Spleen (tissue), 11 donors: ENCODE measurements at regions not wholly inside any gene's neighbourhood (a gene's known extent, or its start where the extent isn't known, plus 50 kb on each side); places are given as distances from the start of the nearest gene placed in this dataset.

Experiments
- DNase-seq: peaks from one replicate; pipeline ENCODE4 v3.0.0-alpha.2; 2020
- H3K27ac ChIP-seq, 8 donors: fragments of 200-600 bp; sonication (generic) in 7 of 8; 1 replicate in 4 of 8; 2 replicates in 4 of 8; pipeline versions ENCODE4 v1.5.0 to v1.8.0; 2016 to 2021; ENCODE audit warnings: inconsistent platforms in 4 of 8, mild to moderate bottlenecking in 4 of 8, moderate library complexity in 1 of 8
- H3K27me3 ChIP-seq, 7 donors: fragments of 200-600 bp; sonication (generic) in 6 of 7; replicated peaks in 1 of 7; 1 replicate in 4 of 7; 2 replicates in 3 of 7; pipeline versions ENCODE4 v1.5.0 to v1.8.0; 2016 to 2021; ENCODE audit warnings: inconsistent platforms in 3 of 7, mild to moderate bottlenecking in 1 of 7
- H3K36me3 ChIP-seq, 6 donors: fragments of 200-600 bp; sonication (generic) in 5 of 6; 1 replicate in 4 of 6; 2 replicates in 2 of 6; pipeline versions ENCODE4 v1.5.0 to v1.8.0; 2016 to 2021; ENCODE audit warnings: inconsistent platforms in 2 of 6
- H3K4me1 ChIP-seq, 6 donors: fragments of 200-600 bp; sonication (generic) in 5 of 6; 1 replicate in 3 of 6; 2 replicates in 3 of 6; pipeline versions ENCODE4 v1.5.0 to v1.8.0; 2016 to 2021; ENCODE audit warnings: inconsistent platforms in 3 of 6
- H3K4me3 ChIP-seq, 8 donors: fragments of 200-600 bp; sonication (generic) in 7 of 8; 1 replicate in 4 of 8; 2 replicates in 4 of 8; pipeline versions ENCODE4 v1.5.0 to v1.8.0; 2016 to 2021; ENCODE audit warnings: inconsistent platforms in 4 of 8, mild to moderate bottlenecking in 4 of 8, moderate library complexity in 2 of 8
- H3K9me3 ChIP-seq, 8 donors: fragments of 200-600 bp; sonication (generic) in 7 of 8; 1 replicate in 4 of 8; 2 replicates in 4 of 8; pipeline versions ENCODE4 v1.5.0 to v1.8.0; 2016 to 2021; ENCODE audit warnings: inconsistent platforms in 4 of 8
- POLR2A ChIP-seq, 3 donors: fragments of 450-650 bp; IDR thresholded peaks; one replicate each; pipeline ENCODE4 v1.5.1; 2017; ENCODE audit warnings: antibody characterized with exemption in 3 of 3, mild to moderate bottlenecking in 1 of 3
- POLR2AphosphoS5 ChIP-seq, 3 donors: sonication (generic); formaldehyde crosslinking; IDR thresholded peaks; one replicate each; pipeline ENCODE4 v1.5.1; 2017; ENCODE audit warnings: antibody characterized with exemption in 3 of 3
- WGBS, 5 donors: extraction: QIAGEN DNeasy Blood & Tissue Kit in 3 of 5; methylation state at CpG; one replicate each; pipeline versions ENCODE4 v1.1.5 to v1.1.7; 2013 to 2018; 5-methylcytosine and 5-hydroxymethylcytosine counted together
- intact Hi-C: fragments of 100-400 bp; cut with DNase I; formaldehyde crosslinking; loops from one replicate; pipeline ENCODE4 v1.15.0; 2023; ENCODE audit warnings: low total_unique reads
- TF ChIP-seq, protein P1 (sequence below), 11 experiments: fragments of 200-600 bp in 7 of 11; fragments of 450-650 bp in 4 of 11; sonication (generic) in 4 of 11; IDR thresholded peaks in 8 of 11; conservative IDR thresholded peaks in 3 of 11; 1 replicate in 7 of 11; 2 replicates in 4 of 11; pipeline versions ENCODE4 v1.4.0 to v1.8.0; 2016 to 2021; ENCODE audit warnings: antibody characterized with exemption in 11 of 11, inconsistent platforms in 4 of 11, mild to moderate bottlenecking in 1 of 11
- donor health status: healthy with polysubstance abuse.
- donor health status: DM: no; HTN: no; CAD: no; lungs with moderate emphysema.
- donor health status: DM: no; HTN: no; CAD: no.
- donor health status: Bipolar disorder and iron deficiency.
- donor health status: healthy.
- donor health status: DM: no; HTN: no; CAD: no.
- donor health status: DM: yes; HTN: yes; CAD: no.

- Histone ChIP-seq H3K27me3 (no peaks in the 10 kb centered on the region), H3K9me3 (peaks cover 0 to 37% (median 16%) of the 10 kb centered on the region in 8 donors), H3K4me3 (no peak overlapping the region), H3K27ac (no peak overlapping the region), H3K4me1 (no peaks in the 10 kb centered on the region), H3K36me3 (no peaks in the 10 kb centered on the region)
- DNase-seq: no peak
- 55 to 76% (median 61%) methylated on average over 1 of the region's 1 CpG for WGBS, 5 donors
- intact Hi-C loops: no loop called here
- TF ChIP-seq, protein P1, sequence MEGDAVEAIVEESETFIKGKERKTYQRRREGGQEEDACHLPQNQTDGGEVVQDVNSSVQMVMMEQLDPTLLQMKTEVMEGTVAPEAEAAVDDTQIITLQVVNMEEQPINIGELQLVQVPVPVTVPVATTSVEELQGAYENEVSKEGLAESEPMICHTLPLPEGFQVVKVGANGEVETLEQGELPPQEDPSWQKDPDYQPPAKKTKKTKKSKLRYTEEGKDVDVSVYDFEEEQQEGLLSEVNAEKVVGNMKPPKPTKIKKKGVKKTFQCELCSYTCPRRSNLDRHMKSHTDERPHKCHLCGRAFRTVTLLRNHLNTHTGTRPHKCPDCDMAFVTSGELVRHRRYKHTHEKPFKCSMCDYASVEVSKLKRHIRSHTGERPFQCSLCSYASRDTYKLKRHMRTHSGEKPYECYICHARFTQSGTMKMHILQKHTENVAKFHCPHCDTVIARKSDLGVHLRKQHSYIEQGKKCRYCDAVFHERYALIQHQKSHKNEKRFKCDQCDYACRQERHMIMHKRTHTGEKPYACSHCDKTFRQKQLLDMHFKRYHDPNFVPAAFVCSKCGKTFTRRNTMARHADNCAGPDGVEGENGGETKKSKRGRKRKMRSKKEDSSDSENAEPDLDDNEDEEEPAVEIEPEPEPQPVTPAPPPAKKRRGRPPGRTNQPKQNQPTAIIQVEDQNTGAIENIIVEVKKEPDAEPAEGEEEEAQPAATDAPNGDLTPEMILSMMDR (IDR thresholded peaks at IDR 0.05 in 8 of 11, conservative IDR thresholded peaks at IDR 0.05 in 3 of 11): no peak
- TF ChIP-seq POLR2A (IDR thresholded peaks at IDR 0.05) (no peak), POLR2AphosphoS5 (IDR thresholded peaks at IDR 0.05) (no peak)
Observed at GRCh38 chr11:42161886-42162285, 702.4 kb upstream of the LRRC4C start.

GRCh38 chr11:42169191-42169590 is 709.7 kb upstream of the LRRC4C start:
- intact Hi-C loops: no loop called here
- Histone ChIP-seq H3K36me3 (no peaks in the 10 kb centered on the region), H3K9me3 (peaks cover 0 to 13% (median 0%) of the 10 kb centered on the region in 8 donors), H3K4me3 (no peak overlapping the region), H3K27ac (no peak overlapping the region), H3K4me1 (no peaks in the 10 kb centered on the region), H3K27me3 (no peaks in the 10 kb centered on the region)
- DNase-seq: no peak
- TF ChIP-seq, protein P1 (IDR thresholded peaks at IDR 0.05 in 8 of 11, conservative IDR thresholded peaks at IDR 0.05 in 3 of 11): no peak
- TF ChIP-seq POLR2AphosphoS5 (IDR thresholded peaks at IDR 0.05): no peak
- TF ChIP-seq POLR2A (IDR thresholded peaks at IDR 0.05): no peak
- WGBS, 5 donors: 63 to 79% (median 77%) methylated on average over 2 of the region's 2 CpGs

DNA sequence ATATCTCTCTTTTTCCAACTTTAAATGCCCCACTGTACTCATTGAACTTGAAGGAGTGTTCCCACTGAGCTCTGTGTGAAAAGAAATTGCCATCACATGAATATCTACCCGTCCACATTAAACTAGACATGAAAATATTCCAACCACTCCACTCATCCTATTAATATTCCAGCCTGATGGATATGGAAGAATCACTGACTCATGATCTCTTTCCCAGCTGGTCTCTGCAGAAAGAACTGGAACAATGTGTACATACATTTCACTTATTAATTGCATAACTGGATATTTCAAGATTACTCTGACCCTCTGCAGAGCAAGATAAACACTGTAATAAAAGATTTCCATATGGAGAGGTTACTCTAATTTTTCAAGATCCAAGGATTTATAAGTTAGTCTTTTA is 711.1 kb upstream of the LRRC4C start:
- DNase-seq: no peak
- no peak overlapping the region for H3K27ac ChIP-seq
- peaks cover 0 to 16% (median 0%) of the 10 kb centered on the region in 8 donors for H3K9me3 ChIP-seq
- WGBS, 5 donors: 49 to 69% (median 56%) methylated on average over 1 of the region's 1 CpG
- no peaks in the 10 kb centered on the region for H3K27me3 ChIP-seq
- TF ChIP-seq, protein P1 (IDR thresholded peaks at IDR 0.05 in 8 of 11, conservative IDR thresholded peaks at IDR 0.05 in 3 of 11): no peak
- TF ChIP-seq POLR2A (IDR thresholded peaks at IDR 0.05) (no peak), POLR2AphosphoS5 (IDR thresholded peaks at IDR 0.05) (no peak)
- no peak overlapping the region for H3K4me3 ChIP-seq
- intact Hi-C loops: no loop called here
- H3K4me1 ChIP-seq: no peaks in the 10 kb centered on the region
- no peaks in the 10 kb centered on the region for H3K36me3 ChIP-seq

DNA sequence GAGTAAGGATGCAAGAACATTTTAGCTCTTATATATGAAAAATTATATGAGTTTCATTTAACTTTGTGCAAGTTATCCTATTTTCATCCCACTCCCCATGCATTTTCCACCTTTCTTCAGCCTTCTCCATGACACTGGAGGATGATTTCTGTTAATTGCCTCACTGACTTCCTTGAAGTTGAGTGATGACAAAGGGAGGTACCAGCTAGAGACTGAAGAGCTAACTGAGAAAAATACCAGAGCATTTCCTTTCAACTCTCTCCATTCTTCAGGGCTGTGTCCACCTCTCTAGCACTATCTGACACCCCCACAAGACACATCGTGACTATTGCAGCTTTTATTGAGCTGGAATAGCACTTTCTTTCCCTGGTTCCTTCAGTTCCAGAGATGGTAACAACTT is 711.6 kb upstream of the LRRC4C start:
- intact Hi-C loops: no loop called here
- Histone ChIP-seq H3K27me3 (no peaks in the 10 kb centered on the region), H3K9me3 (peaks cover 0 to 16% (median 0%) of the 10 kb centered on the region in 8 donors), H3K4me3 (no peak overlapping the region), H3K36me3 (no peaks in the 10 kb centered on the region), H3K27ac (no peak overlapping the region), H3K4me1 (no peaks in the 10 kb centered on the region)
- TF ChIP-seq POLR2AphosphoS5 (IDR thresholded peaks at IDR 0.05) (no peak), POLR2A (IDR thresholded peaks at IDR 0.05) (no peak)
- TF ChIP-seq, protein P1 (IDR thresholded peaks at IDR 0.05 in 8 of 11, conservative IDR thresholded peaks at IDR 0.05 in 3 of 11): no peak
- no peak for DNase-seq
- WGBS, 5 donors: 55 to 76% (median 64%) methylated on average over 1 of the region's 1 CpG
